Liver (tissue), 7 donors: ENCODE measurements at regions not wholly inside any gene's neighbourhood (a gene's known extent, or its start where the extent isn't known, plus 50 kb on each side); places are given as distances from the start of the nearest gene placed in this dataset.

Experiments used
- DNase-seq: peaks from one replicate; pipeline ENCODE4 v3.0.0-alpha.2; 2017; ENCODE audit warnings: low spot score
- H3K27ac ChIP-seq, 2 donors: one replicate each; pipeline ENCODE4 v1.7.0; 2013; ENCODE audit warnings: inconsistent platforms in 2 of 2, low read length in 2 of 2, control low read depth in 1 of 2, low read depth in 1 of 2, mild to moderate bottlenecking in 1 of 2
- H3K27me3 ChIP-seq, 4 donors: one replicate each; pipeline versions ENCODE4 v1.6.1 to v1.7.0; 2013; ENCODE audit warnings: low read length in 3 of 4, inconsistent platforms in 1 of 4, mild to moderate bottlenecking in 1 of 4, moderate library complexity in 1 of 4; ENCODE audit not compliant: control insufficient read depth in 4 of 4, insufficient read depth in 4 of 4
- H3K36me3 ChIP-seq, 4 donors: one replicate each; pipeline versions ENCODE4 v1.6.1 to v1.7.0; 2013; ENCODE audit warnings: low read length in 3 of 4, mild to moderate bottlenecking in 3 of 4, low read depth in 1 of 4, moderate library complexity in 1 of 4; ENCODE audit not compliant: control insufficient read depth in 4 of 4, insufficient read depth in 3 of 4
- H3K4me1 ChIP-seq, 4 donors: one replicate each; pipeline versions ENCODE4 v1.6.1 to v1.7.0; 2013; ENCODE audit warnings: low read length in 3 of 4, mild to moderate bottlenecking in 3 of 4, moderate library complexity in 1 of 4; ENCODE audit not compliant: control insufficient read depth in 4 of 4, insufficient read depth in 4 of 4
- H3K4me3 ChIP-seq, 3 donors: one replicate each; pipeline versions ENCODE4 v1.6.1 to v1.7.0; 2013; ENCODE audit warnings: low read length in 3 of 3, control low read depth in 1 of 3, low read depth in 1 of 3, mild to moderate bottlenecking in 1 of 3
- H3K9ac ChIP-seq, 2 donors: one replicate each; pipeline ENCODE4 v1.7.0; 2013; ENCODE audit warnings: low read length in 2 of 2, mild to moderate bottlenecking in 2 of 2, moderate library complexity in 2 of 2, control low read depth in 1 of 2, low read depth in 1 of 2
- H3K9me3 ChIP-seq, 4 donors: one replicate each; pipeline versions ENCODE4 v1.6.1 to v1.7.0; 2013; ENCODE audit warnings: low read length in 3 of 4; ENCODE audit not compliant: control insufficient read depth in 4 of 4
- EGR1 ChIP-seq, 2 donors: IDR thresholded peaks; 2 replicates each; pipeline ENCODE4 v1.6.1; 2016 to 2018; ENCODE audit warnings: antibody characterized with exemption in 2 of 2, low read depth in 2 of 2
- FOXA1 ChIP-seq: IDR thresholded peaks from 2 replicates; pipeline ENCODE4 v1.6.1; 2016; ENCODE audit warnings: antibody characterized with exemption
- FOXA2 ChIP-seq: IDR thresholded peaks from 2 replicates; pipeline ENCODE4 v1.6.1; 2016; ENCODE audit warnings: antibody characterized with exemption
- GABPA ChIP-seq, 2 donors: IDR thresholded peaks in 1 of 2; conservative IDR thresholded peaks in 1 of 2; 2 replicates each; pipeline ENCODE4 v1.6.1; 2016; ENCODE audit warnings: antibody characterized with exemption in 2 of 2, mild to moderate bottlenecking in 1 of 2, moderate library complexity in 1 of 2
- HNF4A ChIP-seq, 2 donors: conservative IDR thresholded peaks; 2 replicates each; pipeline ENCODE4 v1.6.1; 2016; ENCODE audit warnings: antibody characterized with exemption in 2 of 2, mild to moderate bottlenecking in 2 of 2
- HNF4G ChIP-seq: IDR thresholded peaks from 2 replicates; pipeline ENCODE4 v1.6.1; 2016; ENCODE audit warnings: antibody characterized with exemption
- JUND ChIP-seq, 2 donors: IDR thresholded peaks; 2 replicates each; pipeline ENCODE4 v1.6.1; 2016; ENCODE audit warnings: antibody characterized with exemption in 2 of 2
- NR2F2 ChIP-seq: IDR thresholded peaks from 2 replicates; pipeline ENCODE4 v1.6.1; 2016; ENCODE audit warnings: antibody characterized with exemption
- RAD21 ChIP-seq, 2 donors: IDR thresholded peaks; 2 replicates each; pipeline ENCODE4 v1.6.1; 2016; ENCODE audit warnings: antibody characterized with exemption in 2 of 2, mild to moderate bottlenecking in 2 of 2
- RXRA ChIP-seq, 2 donors: IDR thresholded peaks; 2 replicates each; pipeline ENCODE4 v1.6.1; 2017 to 2018; ENCODE audit warnings: antibody characterized with exemption in 2 of 2, mild to moderate bottlenecking in 1 of 2
- SP1 ChIP-seq: IDR thresholded peaks from 2 replicates; pipeline ENCODE4 v1.6.1; 2018; ENCODE audit warnings: antibody characterized with exemption, mild to moderate bottlenecking
- TAF1 ChIP-seq: conservative IDR thresholded peaks from 2 replicates; pipeline ENCODE4 v1.6.1; 2016; ENCODE audit warnings: antibody characterized with exemption, mild to moderate bottlenecking
- YY1 ChIP-seq: IDR thresholded peaks from 2 replicates; pipeline ENCODE4 v1.6.1; 2016; ENCODE audit warnings: antibody characterized with exemption, mild to moderate bottlenecking
- WGBS: extraction: QIAGEN DNeasy Blood & Tissue Kit; methylation state at CpG from one replicate; pipeline ENCODE4 v1.1.7; 2013; 5-methylcytosine and 5-hydroxymethylcytosine counted together
- TF ChIP-seq, protein P1 (sequence below): IDR thresholded peaks from 2 replicates; pipeline ENCODE4 v1.6.1; 2016; ENCODE audit warnings: antibody characterized with exemption, mild to moderate bottlenecking
- TF ChIP-seq, protein P2 (sequence below): IDR thresholded peaks from 2 replicates; pipeline ENCODE4 v1.6.1; 2016; ENCODE audit warnings: antibody characterized with exemption
- TF ChIP-seq, protein P3 (sequence below): IDR thresholded peaks from 2 replicates; pipeline ENCODE4 v1.6.1; 2016; ENCODE audit warnings: antibody characterized with exemption
- TF ChIP-seq, protein P4 (sequence below): IDR thresholded peaks from 2 replicates; pipeline ENCODE4 v1.6.1; 2016; ENCODE audit warnings: antibody characterized with exemption
- donor health status: healthy.
- donor health status: healthy.
- donor health status: healthy.
- donor health status: healthy.

DNA sequence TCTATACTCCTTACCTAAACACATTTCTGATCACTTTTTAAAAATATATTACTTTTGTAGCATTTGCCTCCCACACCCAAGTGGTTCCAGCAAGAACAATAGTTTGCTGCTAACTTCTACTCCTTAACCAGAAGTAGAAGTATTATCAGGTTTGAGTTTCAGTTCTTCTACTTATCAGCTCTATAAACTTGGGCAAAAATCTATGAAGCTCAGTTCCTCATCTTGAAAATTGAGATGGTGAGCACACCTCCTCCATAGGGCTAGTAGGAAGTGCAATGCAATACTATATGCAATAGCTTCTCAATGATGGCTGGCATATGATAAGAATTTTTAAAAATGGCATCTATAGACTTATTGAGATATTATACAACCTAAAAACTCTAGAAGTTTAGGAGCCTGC is 283.7 kb downstream of the TLR4 start:
- Histone ChIP-seq H3K4me3 (no peak overlapping the region), H3K36me3 (no peaks in the 10 kb centered on the region), H3K27me3 (no peaks in the 10 kb centered on the region), H3K27ac (no peak overlapping the region), H3K9ac (no peak overlapping the region), H3K4me1 (no peaks in the 10 kb centered on the region), H3K9me3 (no peaks in the 10 kb centered on the region)
- DNase-seq: no peak
- TF ChIP-seq HNF4A (conservative IDR thresholded peaks at IDR 0.05) (no peak), EGR1 (IDR thresholded peaks at IDR 0.05; ENCODE audit: low read depth in 2 of 2) (no peak), NR2F2 (no peak), SP1 (no peak), TAF1 (no peak), HNF4G (no peak), RAD21 (IDR thresholded peaks at IDR 0.05) (no peak), FOXA1 (no peak), RXRA (IDR thresholded peaks at IDR 0.05) (no peak), FOXA2 (no peak), GABPA (IDR thresholded peaks at IDR 0.05 in 1 of 2, conservative IDR thresholded peaks at IDR 0.05 in 1 of 2) (no peak), YY1 (no peak)
- TF ChIP-seq, protein P1, sequence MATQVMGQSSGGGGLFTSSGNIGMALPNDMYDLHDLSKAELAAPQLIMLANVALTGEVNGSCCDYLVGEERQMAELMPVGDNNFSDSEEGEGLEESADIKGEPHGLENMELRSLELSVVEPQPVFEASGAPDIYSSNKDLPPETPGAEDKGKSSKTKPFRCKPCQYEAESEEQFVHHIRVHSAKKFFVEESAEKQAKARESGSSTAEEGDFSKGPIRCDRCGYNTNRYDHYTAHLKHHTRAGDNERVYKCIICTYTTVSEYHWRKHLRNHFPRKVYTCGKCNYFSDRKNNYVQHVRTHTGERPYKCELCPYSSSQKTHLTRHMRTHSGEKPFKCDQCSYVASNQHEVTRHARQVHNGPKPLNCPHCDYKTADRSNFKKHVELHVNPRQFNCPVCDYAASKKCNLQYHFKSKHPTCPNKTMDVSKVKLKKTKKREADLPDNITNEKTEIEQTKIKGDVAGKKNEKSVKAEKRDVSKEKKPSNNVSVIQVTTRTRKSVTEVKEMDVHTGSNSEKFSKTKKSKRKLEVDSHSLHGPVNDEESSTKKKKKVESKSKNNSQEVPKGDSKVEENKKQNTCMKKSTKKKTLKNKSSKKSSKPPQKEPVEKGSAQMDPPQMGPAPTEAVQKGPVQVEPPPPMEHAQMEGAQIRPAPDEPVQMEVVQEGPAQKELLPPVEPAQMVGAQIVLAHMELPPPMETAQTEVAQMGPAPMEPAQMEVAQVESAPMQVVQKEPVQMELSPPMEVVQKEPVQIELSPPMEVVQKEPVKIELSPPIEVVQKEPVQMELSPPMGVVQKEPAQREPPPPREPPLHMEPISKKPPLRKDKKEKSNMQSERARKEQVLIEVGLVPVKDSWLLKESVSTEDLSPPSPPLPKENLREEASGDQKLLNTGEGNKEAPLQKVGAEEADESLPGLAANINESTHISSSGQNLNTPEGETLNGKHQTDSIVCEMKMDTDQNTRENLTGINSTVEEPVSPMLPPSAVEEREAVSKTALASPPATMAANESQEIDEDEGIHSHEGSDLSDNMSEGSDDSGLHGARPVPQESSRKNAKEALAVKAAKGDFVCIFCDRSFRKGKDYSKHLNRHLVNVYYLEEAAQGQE: no peak
- TF ChIP-seq, protein P2, sequence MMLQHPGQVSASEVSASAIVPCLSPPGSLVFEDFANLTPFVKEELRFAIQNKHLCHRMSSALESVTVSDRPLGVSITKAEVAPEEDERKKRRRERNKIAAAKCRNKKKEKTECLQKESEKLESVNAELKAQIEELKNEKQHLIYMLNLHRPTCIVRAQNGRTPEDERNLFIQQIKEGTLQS: no peak
- TF ChIP-seq, protein P3, sequence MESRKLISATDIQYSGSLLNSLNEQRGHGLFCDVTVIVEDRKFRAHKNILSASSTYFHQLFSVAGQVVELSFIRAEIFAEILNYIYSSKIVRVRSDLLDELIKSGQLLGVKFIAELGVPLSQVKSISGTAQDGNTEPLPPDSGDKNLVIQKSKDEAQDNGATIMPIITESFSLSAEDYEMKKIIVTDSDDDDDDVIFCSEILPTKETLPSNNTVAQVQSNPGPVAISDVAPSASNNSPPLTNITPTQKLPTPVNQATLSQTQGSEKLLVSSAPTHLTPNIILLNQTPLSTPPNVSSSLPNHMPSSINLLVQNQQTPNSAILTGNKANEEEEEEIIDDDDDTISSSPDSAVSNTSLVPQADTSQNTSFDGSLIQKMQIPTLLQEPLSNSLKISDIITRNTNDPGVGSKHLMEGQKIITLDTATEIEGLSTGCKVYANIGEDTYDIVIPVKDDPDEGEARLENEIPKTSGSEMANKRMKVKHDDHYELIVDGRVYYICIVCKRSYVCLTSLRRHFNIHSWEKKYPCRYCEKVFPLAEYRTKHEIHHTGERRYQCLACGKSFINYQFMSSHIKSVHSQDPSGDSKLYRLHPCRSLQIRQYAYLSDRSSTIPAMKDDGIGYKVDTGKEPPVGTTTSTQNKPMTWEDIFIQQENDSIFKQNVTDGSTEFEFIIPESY: no peak

DNA sequence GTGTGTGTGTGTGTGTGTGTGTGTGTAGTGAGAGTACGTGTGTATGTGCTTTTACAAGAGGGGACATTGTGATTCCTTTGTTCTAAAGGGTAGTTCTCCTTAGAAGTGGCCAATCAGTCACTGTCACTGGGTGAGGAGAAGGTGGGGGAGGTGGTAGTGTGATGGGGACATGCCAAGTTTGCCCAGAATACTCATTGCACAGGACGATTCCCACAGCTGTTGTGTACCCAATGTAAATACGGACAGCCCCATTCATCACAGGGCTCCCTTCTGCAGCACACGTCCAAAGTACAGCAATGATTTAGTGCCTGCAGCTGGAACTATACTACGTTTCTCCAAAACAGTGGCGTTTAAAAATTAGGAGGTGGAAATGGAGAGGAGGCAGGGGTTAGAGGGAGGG is 287.8 kb downstream of the TLR4 start:
- TF ChIP-seq, protein P3: no peak
- TF ChIP-seq YY1: no peak
- TF ChIP-seq TAF1: no peak
- TF ChIP-seq EGR1 (IDR thresholded peaks at IDR 0.05; ENCODE audit: low read depth in 2 of 2): no peak
- no peak for TF ChIP-seq RXRA (IDR thresholded peaks at IDR 0.05)
- no peak for TF ChIP-seq SP1
- TF ChIP-seq, protein P4, sequence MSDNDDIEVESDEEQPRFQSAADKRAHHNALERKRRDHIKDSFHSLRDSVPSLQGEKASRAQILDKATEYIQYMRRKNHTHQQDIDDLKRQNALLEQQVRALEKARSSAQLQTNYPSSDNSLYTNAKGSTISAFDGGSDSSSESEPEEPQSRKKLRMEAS: no peak
- TF ChIP-seq HNF4G: no peak
- TF ChIP-seq GABPA (IDR thresholded peaks at IDR 0.05 in 1 of 2, conservative IDR thresholded peaks at IDR 0.05 in 1 of 2): no peak
- TF ChIP-seq JUND (IDR thresholded peaks at IDR 0.05): no peak
- no peak for DNase-seq

More for the DNA sequence above, 287.8 kb downstream of the TLR4 start:
- Histone ChIP-seq H3K9me3 (no peaks in the 10 kb centered on the region), H3K9ac (no peak overlapping the region), H3K27ac (no peak overlapping the region), H3K36me3 (no peaks in the 10 kb centered on the region), H3K4me1 (no peaks in the 10 kb centered on the region), H3K4me3 (no peak overlapping the region), H3K27me3 (no peaks in the 10 kb centered on the region)
- 16% methylated on average over 6 of the region's 6 CpGs for WGBS
